ENCODE measurements at regions not wholly inside any gene's neighbourhood (a gene's known extent, or its start where the extent isn't known, plus 50 kb on each side); places are given as distances from the start of the nearest gene placed in this dataset.

GRCh38 chr18:77708826-77709506 lies 459.3 kb downstream of the GALR1 start:
- no peaks in the 10 kb centered on the region for H3K27me3 ChIP-seq (replicated peaks; ENCODE audit: insufficient read depth, low read depth, low read length, poor library complexity)
- H3K36me3 ChIP-seq (ENCODE audit: insufficient read depth, low read length, poor library complexity, severe bottlenecking), result no peaks in the 10 kb centered on the region
- no TSS peak for BruUV-seq (replicated peaks)
- no peaks in the 10 kb centered on the region for H3K4me1 ChIP-seq (ENCODE audit: insufficient read depth, low read length, poor library complexity, severe bottlenecking)
- DNase-seq (ENCODE audit: low spot score), result no peak
- ChIA-PET CTCF (no interaction called here), POLR2A (ENCODE audit: low non-redundant PET) (no interaction called here)
- H3K4me3 ChIP-seq (ENCODE audit: low read depth, low read length, poor library complexity, severe bottlenecking), result no peak overlapping the region
- intact Hi-C loops (cut with micrococcal nuclease; ENCODE audit: unreplicated experiment), result no loop called here
- peaks cover 3% of the 10 kb centered on the region for H3K9me3 ChIP-seq (ENCODE audit: low read depth, low read length, poor library complexity, severe bottlenecking)
- no peak for TF ChIP-seq EZH2 (IDR thresholded peaks at IDR 0.05; ENCODE audit: borderline replicate concordance, low read depth, low read length, poor library complexity, severe bottlenecking)
- TF ChIP-seq, protein P1, sequence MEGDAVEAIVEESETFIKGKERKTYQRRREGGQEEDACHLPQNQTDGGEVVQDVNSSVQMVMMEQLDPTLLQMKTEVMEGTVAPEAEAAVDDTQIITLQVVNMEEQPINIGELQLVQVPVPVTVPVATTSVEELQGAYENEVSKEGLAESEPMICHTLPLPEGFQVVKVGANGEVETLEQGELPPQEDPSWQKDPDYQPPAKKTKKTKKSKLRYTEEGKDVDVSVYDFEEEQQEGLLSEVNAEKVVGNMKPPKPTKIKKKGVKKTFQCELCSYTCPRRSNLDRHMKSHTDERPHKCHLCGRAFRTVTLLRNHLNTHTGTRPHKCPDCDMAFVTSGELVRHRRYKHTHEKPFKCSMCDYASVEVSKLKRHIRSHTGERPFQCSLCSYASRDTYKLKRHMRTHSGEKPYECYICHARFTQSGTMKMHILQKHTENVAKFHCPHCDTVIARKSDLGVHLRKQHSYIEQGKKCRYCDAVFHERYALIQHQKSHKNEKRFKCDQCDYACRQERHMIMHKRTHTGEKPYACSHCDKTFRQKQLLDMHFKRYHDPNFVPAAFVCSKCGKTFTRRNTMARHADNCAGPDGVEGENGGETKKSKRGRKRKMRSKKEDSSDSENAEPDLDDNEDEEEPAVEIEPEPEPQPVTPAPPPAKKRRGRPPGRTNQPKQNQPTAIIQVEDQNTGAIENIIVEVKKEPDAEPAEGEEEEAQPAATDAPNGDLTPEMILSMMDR (conservative IDR thresholded peaks at IDR 0.05; ENCODE audit: low read depth, low read length), result no peak
- no peak overlapping the region for H3K27ac ChIP-seq (ENCODE audit: low read depth, low read length, poor library complexity, severe bottlenecking)

DNA sequence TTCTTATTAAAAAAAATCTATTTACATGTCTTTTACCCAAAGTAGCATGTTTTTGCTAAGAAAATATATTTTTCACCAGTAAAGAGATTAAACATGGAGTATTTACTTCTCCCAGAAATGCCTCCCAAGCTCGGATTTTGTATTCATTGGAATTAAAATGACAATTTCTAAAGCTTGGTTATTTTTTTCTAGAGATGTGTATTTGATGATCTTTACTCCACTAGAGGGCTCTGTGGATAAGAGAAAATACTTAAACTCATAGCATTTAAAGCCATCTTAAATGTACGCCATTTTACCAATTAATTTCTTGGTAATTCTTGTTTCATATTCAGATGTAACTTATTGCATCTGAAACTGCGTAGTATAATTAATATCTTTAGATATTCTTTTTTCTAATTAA lies 461.4 kb downstream of the GALR1 start:
- no peak for DNase-seq (ENCODE audit: low spot score)
- no peak overlapping the region for H3K4me3 ChIP-seq (ENCODE audit: low read depth, low read length, poor library complexity, severe bottlenecking)
- no peaks in the 10 kb centered on the region for H3K9me3 ChIP-seq (ENCODE audit: low read depth, low read length, poor library complexity, severe bottlenecking)
- POLR2A ChIA-PET (ENCODE audit: low non-redundant PET), result no interaction called here
- no TSS peak for BruUV-seq (replicated peaks)
- no peaks in the 10 kb centered on the region for H3K27me3 ChIP-seq (replicated peaks; ENCODE audit: insufficient read depth, low read depth, low read length, poor library complexity)
- TF ChIP-seq EZH2 (IDR thresholded peaks at IDR 0.05; ENCODE audit: borderline replicate concordance, low read depth, low read length, poor library complexity, severe bottlenecking), result no peak
- TF ChIP-seq, protein P1 (conservative IDR thresholded peaks at IDR 0.05; ENCODE audit: low read depth, low read length), result 0 out of 2 replicates have a peak, but pooled peaks have one; percentile 27
- CTCF ChIA-PET, result no interaction called here
- H3K27ac ChIP-seq (ENCODE audit: low read depth, low read length, poor library complexity, severe bottlenecking), result no peak overlapping the region
- no peaks in the 10 kb centered on the region for H3K4me1 ChIP-seq (ENCODE audit: insufficient read depth, low read length, poor library complexity, severe bottlenecking)
- H3K36me3 ChIP-seq (ENCODE audit: insufficient read depth, low read length, poor library complexity, severe bottlenecking), result no peaks in the 10 kb centered on the region
- intact Hi-C loops (cut with micrococcal nuclease; ENCODE audit: unreplicated experiment), result no loop called here

GRCh38 chr18:77714716-77715115 lies 465.1 kb downstream of the GALR1 start:
- Histone ChIP-seq H3K36me3 (ENCODE audit: insufficient read depth, low read length, poor library complexity, severe bottlenecking) (no peaks in the 10 kb centered on the region), H3K4me1 (ENCODE audit: insufficient read depth, low read length, poor library complexity, severe bottlenecking) (no peaks in the 10 kb centered on the region), H3K9me3 (ENCODE audit: low read depth, low read length, poor library complexity, severe bottlenecking) (peaks cover 3% of the 10 kb centered on the region), H3K27ac (ENCODE audit: low read depth, low read length, poor library complexity, severe bottlenecking) (no peak overlapping the region), H3K27me3 (replicated peaks; ENCODE audit: insufficient read depth, low read depth, low read length, poor library complexity) (no peaks in the 10 kb centered on the region), H3K4me3 (ENCODE audit: low read depth, low read length, poor library complexity, severe bottlenecking) (no peak overlapping the region)
- TF ChIP-seq EZH2 (IDR thresholded peaks at IDR 0.05; ENCODE audit: borderline replicate concordance, low read depth, low read length, poor library complexity, severe bottlenecking), result no peak
- TF ChIP-seq, protein P1 (conservative IDR thresholded peaks at IDR 0.05; ENCODE audit: low read depth, low read length), result no peak
- no TSS peak for BruUV-seq (replicated peaks)
- ChIA-PET CTCF (no interaction called here), POLR2A (ENCODE audit: low non-redundant PET) (interaction anchor here (0.7 kb wide), 1 partner anchor 1111 kb away, joined by 3 read pairs; no protein-coding TSS in a partner anchor)
- no peak for DNase-seq (ENCODE audit: low spot score)
- intact Hi-C loops (cut with micrococcal nuclease; ENCODE audit: unreplicated experiment), result no loop called here
